ENCODE measurements at regions not wholly inside any gene's neighbourhood (a gene's known extent, or its start where the extent isn't known, plus 50 kb on each side); places are given as distances from the start of the nearest gene placed in this dataset.
"Not testable (repeated sequence)": the region's sequence is repeated elsewhere in the genome, so short reads cannot be mapped to it uniquely, and the experiment has no call there.

DNA sequence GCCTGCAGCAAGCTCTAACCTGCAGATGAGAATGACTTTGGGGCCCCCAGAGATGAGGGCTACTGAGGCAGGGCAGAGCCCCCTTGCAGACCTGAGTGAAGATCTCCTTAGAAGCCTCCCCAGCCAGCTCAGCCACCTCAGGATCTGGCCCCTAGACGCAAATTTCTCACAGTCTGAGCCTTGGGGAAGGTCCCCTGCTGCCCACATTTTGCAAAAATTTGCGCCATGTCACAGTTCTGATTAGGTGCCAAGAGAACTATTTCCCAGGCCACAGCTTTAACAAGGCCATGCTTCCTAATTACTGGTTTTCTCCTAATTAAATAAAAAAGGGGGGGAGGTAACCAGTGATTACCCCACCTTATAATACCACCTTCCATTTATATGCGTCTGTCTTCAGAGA, 81.0 kb upstream of the HES1 start:
- no peaks in the 10 kb centered on the region for H3F3A ChIP-seq (ENCODE audit: insufficient read depth, low read length, poor library complexity, severe bottlenecking)
- H3K36me3 ChIP-seq (ENCODE audit: insufficient read depth, low read length): no peaks in the 10 kb centered on the region
- no peak overlapping the region for H3K4me2 ChIP-seq (ENCODE audit: low read length)
- H3K27me3 ChIP-seq (ENCODE audit: insufficient read depth, low read depth, low read length): peaks cover 3% of the 10 kb centered on the region
- TF ChIP-seq EP300 (conservative IDR thresholded peaks at IDR 0.05; ENCODE audit: poor library complexity, severe bottlenecking): no peak
- no peak for TF ChIP-seq POLR2AphosphoS5 (IDR thresholded peaks at IDR 0.05)
- no peak for TF ChIP-seq EZH2 (IDR thresholded peaks at IDR 0.05; ENCODE audit: borderline replicate concordance, insufficient read depth, low read length, poor library complexity, severe bottlenecking)
- TF ChIP-seq SMC3 (conservative IDR thresholded peaks at IDR 0.05; ENCODE audit: poor library complexity): no peak
- TF ChIP-seq, protein P1, sequence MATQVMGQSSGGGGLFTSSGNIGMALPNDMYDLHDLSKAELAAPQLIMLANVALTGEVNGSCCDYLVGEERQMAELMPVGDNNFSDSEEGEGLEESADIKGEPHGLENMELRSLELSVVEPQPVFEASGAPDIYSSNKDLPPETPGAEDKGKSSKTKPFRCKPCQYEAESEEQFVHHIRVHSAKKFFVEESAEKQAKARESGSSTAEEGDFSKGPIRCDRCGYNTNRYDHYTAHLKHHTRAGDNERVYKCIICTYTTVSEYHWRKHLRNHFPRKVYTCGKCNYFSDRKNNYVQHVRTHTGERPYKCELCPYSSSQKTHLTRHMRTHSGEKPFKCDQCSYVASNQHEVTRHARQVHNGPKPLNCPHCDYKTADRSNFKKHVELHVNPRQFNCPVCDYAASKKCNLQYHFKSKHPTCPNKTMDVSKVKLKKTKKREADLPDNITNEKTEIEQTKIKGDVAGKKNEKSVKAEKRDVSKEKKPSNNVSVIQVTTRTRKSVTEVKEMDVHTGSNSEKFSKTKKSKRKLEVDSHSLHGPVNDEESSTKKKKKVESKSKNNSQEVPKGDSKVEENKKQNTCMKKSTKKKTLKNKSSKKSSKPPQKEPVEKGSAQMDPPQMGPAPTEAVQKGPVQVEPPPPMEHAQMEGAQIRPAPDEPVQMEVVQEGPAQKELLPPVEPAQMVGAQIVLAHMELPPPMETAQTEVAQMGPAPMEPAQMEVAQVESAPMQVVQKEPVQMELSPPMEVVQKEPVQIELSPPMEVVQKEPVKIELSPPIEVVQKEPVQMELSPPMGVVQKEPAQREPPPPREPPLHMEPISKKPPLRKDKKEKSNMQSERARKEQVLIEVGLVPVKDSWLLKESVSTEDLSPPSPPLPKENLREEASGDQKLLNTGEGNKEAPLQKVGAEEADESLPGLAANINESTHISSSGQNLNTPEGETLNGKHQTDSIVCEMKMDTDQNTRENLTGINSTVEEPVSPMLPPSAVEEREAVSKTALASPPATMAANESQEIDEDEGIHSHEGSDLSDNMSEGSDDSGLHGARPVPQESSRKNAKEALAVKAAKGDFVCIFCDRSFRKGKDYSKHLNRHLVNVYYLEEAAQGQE (IDR thresholded peaks at IDR 0.05; ENCODE audit: borderline replicate concordance): no peak
- TF ChIP-seq TAF1 (IDR thresholded peaks at IDR 0.05; ENCODE audit: low read depth): no peak
- TF ChIP-seq RAD21 (conservative IDR thresholded peaks at IDR 0.05): no peak
- TF ChIP-seq, protein P2, sequence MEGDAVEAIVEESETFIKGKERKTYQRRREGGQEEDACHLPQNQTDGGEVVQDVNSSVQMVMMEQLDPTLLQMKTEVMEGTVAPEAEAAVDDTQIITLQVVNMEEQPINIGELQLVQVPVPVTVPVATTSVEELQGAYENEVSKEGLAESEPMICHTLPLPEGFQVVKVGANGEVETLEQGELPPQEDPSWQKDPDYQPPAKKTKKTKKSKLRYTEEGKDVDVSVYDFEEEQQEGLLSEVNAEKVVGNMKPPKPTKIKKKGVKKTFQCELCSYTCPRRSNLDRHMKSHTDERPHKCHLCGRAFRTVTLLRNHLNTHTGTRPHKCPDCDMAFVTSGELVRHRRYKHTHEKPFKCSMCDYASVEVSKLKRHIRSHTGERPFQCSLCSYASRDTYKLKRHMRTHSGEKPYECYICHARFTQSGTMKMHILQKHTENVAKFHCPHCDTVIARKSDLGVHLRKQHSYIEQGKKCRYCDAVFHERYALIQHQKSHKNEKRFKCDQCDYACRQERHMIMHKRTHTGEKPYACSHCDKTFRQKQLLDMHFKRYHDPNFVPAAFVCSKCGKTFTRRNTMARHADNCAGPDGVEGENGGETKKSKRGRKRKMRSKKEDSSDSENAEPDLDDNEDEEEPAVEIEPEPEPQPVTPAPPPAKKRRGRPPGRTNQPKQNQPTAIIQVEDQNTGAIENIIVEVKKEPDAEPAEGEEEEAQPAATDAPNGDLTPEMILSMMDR (IDR thresholded peaks at IDR 0.05; ENCODE audit: poor library complexity, severe bottlenecking): no peak
- TF ChIP-seq MXI1 (conservative IDR thresholded peaks at IDR 0.05; ENCODE audit: poor library complexity, severe bottlenecking): no peak
- no peaks in the 10 kb centered on the region for H3K79me2 ChIP-seq (replicated peaks; ENCODE audit: insufficient read depth, low read length)
- no peak overlapping the region for H2AFZ ChIP-seq (ENCODE audit: low read depth, low read length)
- H3K9ac ChIP-seq (ENCODE audit: low read length): no peak overlapping the region
- H3K27ac ChIP-seq (ENCODE audit: low read length): no peak overlapping the region
- no peak overlapping the region for H3K4me3 ChIP-seq (ENCODE audit: low read length)
- no peaks in the 10 kb centered on the region for H3K9me3 ChIP-seq (ENCODE audit: low read length)
- H3K9me2 ChIP-seq (ENCODE audit: insufficient read depth, low read length): no peaks in the 10 kb centered on the region
- H4K20me1 ChIP-seq (ENCODE audit: insufficient read depth): no peaks in the 10 kb centered on the region

- not testable (repeated sequence) for H3K4me3 ChIP-seq (ENCODE audit: low read length); H3K9me3 ChIP-seq (ENCODE audit: low read length); H3K9ac ChIP-seq (ENCODE audit: low read length); H2AFZ ChIP-seq (ENCODE audit: low read depth, low read length); H3K36me3 ChIP-seq (ENCODE audit: insufficient read depth, low read length); H3K79me2 ChIP-seq (replicated peaks; ENCODE audit: insufficient read depth, low read length); H3F3A ChIP-seq (ENCODE audit: insufficient read depth, low read length, poor library complexity, severe bottlenecking); H3K27ac ChIP-seq (ENCODE audit: low read length); H3K27me3 ChIP-seq (ENCODE audit: insufficient read depth, low read depth, low read length); H3K9me2 ChIP-seq (ENCODE audit: insufficient read depth, low read length); H4K20me1 ChIP-seq (ENCODE audit: insufficient read depth); H3K4me2 ChIP-seq (ENCODE audit: low read length)
Observed at GRCh38 chr3:194056323-194056722, 79.6 kb upstream of the HES1 start.

Data from neural cell (in vitro differentiated cells).